Transverse colon (tissue), 4 donors: ENCODE measurements at regions not wholly inside any gene's neighbourhood (a gene's known extent, or its start where the extent isn't known, plus 50 kb on each side); places are given as distances from the start of the nearest gene placed in this dataset.

Experiments
- DNase-seq: peaks from one replicate; pipeline ENCODE4 v3.0.0-alpha.2; 2019
- H3K27ac ChIP-seq, 4 donors: fragments of 200-600 bp; sonication (generic); 2 replicates each; pipeline ENCODE4 v1.5.1; 2016 to 2018; ENCODE audit warnings: inconsistent platforms in 4 of 4
- H3K27me3 ChIP-seq: fragments of 200-600 bp; sonication (generic); 2 replicates; pipeline ENCODE4 v1.5.1; 2017; ENCODE audit warnings: inconsistent platforms
- H3K36me3 ChIP-seq, 4 donors: fragments of 200-600 bp; sonication (generic); 2 replicates each; pipeline ENCODE4 v1.5.1; 2017 to 2019; ENCODE audit warnings: inconsistent platforms in 4 of 4
- H3K4me1 ChIP-seq, 4 donors: fragments of 200-600 bp; sonication (generic); 2 replicates each; pipeline ENCODE4 v1.5.1; 2017 to 2020; ENCODE audit warnings: inconsistent platforms in 4 of 4
- H3K4me3 ChIP-seq, 4 donors: fragments of 200-600 bp; sonication (generic); 1 replicate in 1 of 4; 2 replicates in 3 of 4; pipeline versions ENCODE4 v1.5.1 to v1.6.1; 2017 to 2019; ENCODE audit warnings: inconsistent platforms in 4 of 4
- H3K9me3 ChIP-seq, 2 donors: fragments of 200-600 bp; sonication (generic); 2 replicates each; pipeline ENCODE4 v1.5.1; 2017 to 2019; ENCODE audit warnings: inconsistent platforms in 2 of 2
- CTCF ChIP-seq, 5 experiments: fragments of 200-600 bp in 3 of 5; fragments of 450-650 bp in 2 of 5; sonication (generic) in 3 of 5; IDR thresholded peaks; 1 replicate in 2 of 5; 2 replicates in 3 of 5; pipeline ENCODE4 v1.5.1; 2016 to 2017; ENCODE audit warnings: antibody characterized with exemption in 5 of 5, inconsistent platforms in 3 of 5, mild to moderate bottlenecking in 2 of 5, moderate library complexity in 1 of 5
- EP300 ChIP-seq: sonication (generic); formaldehyde crosslinking; IDR thresholded peaks from one replicate; pipeline ENCODE4 v1.6.1; 2017; ENCODE audit warnings: antibody characterized with exemption, low read depth
- POLR2A ChIP-seq: fragments of 450-650 bp; IDR thresholded peaks from one replicate; pipeline ENCODE4 v1.6.1; 2016; ENCODE audit warnings: antibody characterized with exemption, mild to moderate bottlenecking, moderate library complexity
- POLR2AphosphoS5 ChIP-seq, 3 donors: sonication (generic); formaldehyde crosslinking; IDR thresholded peaks; one replicate each; pipeline ENCODE4 v1.6.1; 2016; ENCODE audit warnings: antibody characterized with exemption in 3 of 3
- WGBS, 2 donors: methylation state at CpG; one replicate each; pipeline ENCODE4 v1.1.5; 2018; ENCODE audit warnings: low coverage in 1 of 2; 5-methylcytosine and 5-hydroxymethylcytosine counted together
- in situ Hi-C, 4 donors: fragments of 200-750 bp; cut with MboI; loops; one replicate each; pipeline versions ENCODE4 v1.15.0 to v1.15.1; 2017; ENCODE audit warnings: low sequenced_read_pairs in 3 of 4, low pct_ligation_motif_present in 1 of 4, low pct_unique_long_range_greater_than_20kb in 1 of 4
- intact Hi-C: fragments of 100-400 bp; cut with DNase I; formaldehyde crosslinking; loops from one replicate; pipeline ENCODE4 v1.15.1; 2023; ENCODE audit warnings: low total_unique reads

GRCh38 chr3:105260385-105260784 lies 106.3 kb upstream of the ALCAM start:
- WGBS, 2 donors: 85 to 90% methylated on average over 3 to 4 of the region's 4 CpGs
- in situ Hi-C loops: no loop called here

GRCh38 chr3:105274536-105274935 lies 92.2 kb upstream of the ALCAM start:
- DNase-seq: no peak
- TF ChIP-seq CTCF (IDR thresholded peaks at IDR 0.05): no peak
- no peak for TF ChIP-seq POLR2AphosphoS5 (IDR thresholded peaks at IDR 0.05)
- no peak for TF ChIP-seq POLR2A
- intact Hi-C loops (no loop called here), in situ Hi-C loops (no loop called here)
- H3K4me3 ChIP-seq: no peak overlapping the region
- no peaks in the 10 kb centered on the region for H3K9me3 ChIP-seq
- H3K27me3 ChIP-seq: no peaks in the 10 kb centered on the region
- no peak overlapping the region for H3K27ac ChIP-seq
- H3K36me3 ChIP-seq: no peaks in the 10 kb centered on the region
- no peaks in the 10 kb centered on the region for H3K4me1 ChIP-seq

More at GRCh38 chr3:105260385-105260784, 106.3 kb upstream of the ALCAM start:
- Histone ChIP-seq H3K36me3 (no peaks in the 10 kb centered on the region), H3K27ac (no peak overlapping the region), H3K9me3 (no peaks in the 10 kb centered on the region), H3K4me1 (no peaks in the 10 kb centered on the region), H3K4me3 (no peak overlapping the region), H3K27me3 (no peaks in the 10 kb centered on the region)
- intact Hi-C loops: no loop called here
- no peak for TF ChIP-seq CTCF (IDR thresholded peaks at IDR 0.05)
- no peak for TF ChIP-seq POLR2AphosphoS5 (IDR thresholded peaks at IDR 0.05)
- TF ChIP-seq EP300: no peak
- TF ChIP-seq POLR2A: no peak
- no peak for DNase-seq

GRCh38 chr3:105274958-105275357 lies 91.8 kb upstream of the ALCAM start:
- intact Hi-C loops: no loop called here
- Histone ChIP-seq H3K9me3 (no peaks in the 10 kb centered on the region), H3K4me3 (no peak overlapping the region), H3K27ac (no peak overlapping the region), H3K27me3 (no peaks in the 10 kb centered on the region), H3K4me1 (no peaks in the 10 kb centered on the region), H3K36me3 (no peaks in the 10 kb centered on the region)
- in situ Hi-C loops: no loop called here
- no peak for DNase-seq
- TF ChIP-seq EP300: no peak

- DNase-seq: no peak
- no peaks in the 10 kb centered on the region for H3K4me1 ChIP-seq
- intact Hi-C loops (no loop called here), in situ Hi-C loops (no loop called here)
- H3K9me3 ChIP-seq: no peaks in the 10 kb centered on the region
- H3K4me3 ChIP-seq: no peak overlapping the region
- H3K27me3 ChIP-seq: no peaks in the 10 kb centered on the region
- WGBS, 2 donors: 56 to 69% methylated on average over 3 of the region's 3 CpGs
- no peaks in the 10 kb centered on the region for H3K36me3 ChIP-seq
- H3K27ac ChIP-seq: no peak overlapping the region
- no peak for TF ChIP-seq POLR2AphosphoS5 (IDR thresholded peaks at IDR 0.05)
Measured at GRCh38 chr3:105277656-105278055, 89.1 kb upstream of the ALCAM start.

- intact Hi-C loops (no loop called here), in situ Hi-C loops (no loop called here)
- H3K4me3 ChIP-seq: no peak overlapping the region
- DNase-seq: no peak
- H3K27me3 ChIP-seq: no peaks in the 10 kb centered on the region
- no peak for TF ChIP-seq POLR2A
- no peak for TF ChIP-seq POLR2AphosphoS5 (IDR thresholded peaks at IDR 0.05)
- no peak for TF ChIP-seq CTCF (IDR thresholded peaks at IDR 0.05)
- TF ChIP-seq EP300: no peak
- H3K4me1 ChIP-seq: no peaks in the 10 kb centered on the region
- no peaks in the 10 kb centered on the region for H3K9me3 ChIP-seq
- no peak overlapping the region for H3K27ac ChIP-seq
- no peaks in the 10 kb centered on the region for H3K36me3 ChIP-seq
- 0 to 29% methylated on average over 1 of the region's 1 CpG for whole genome bisulfite sequencing, 2 donors
Measured at GRCh38 chr3:105278688-105279087, 88.0 kb upstream of the ALCAM start.
